GM21526 (cell line): ENCODE measurements at regions not wholly inside any gene's neighbourhood (a gene's known extent, or its start where the extent isn't known, plus 50 kb on each side); places are given as distances from the start of the nearest gene placed in this dataset.

Experiments used
- ATAC-seq: cut with Tn5 transposase; IDR thresholded peaks from one replicate; pipeline ENCODE4 v1.9.1; 2021; ENCODE audit warnings: moderate library complexity; ENCODE audit not compliant: unreplicated experiment, low FRiP score

- no peak for ATAC-seq
Measured at GRCh38 chr9:80964374-80964773, 725.0 kb downstream of the TLE1 start.

GRCh38 chr9:80957801-80958200 lies 731.5 kb downstream of the TLE1 start:
- no peak for ATAC-seq

GRCh38 chr9:80954521-80954920 lies 734.8 kb downstream of the TLE1 start:
- ATAC-seq, result no peak

- no peak for ATAC-seq
Measured at GRCh38 chr9:80952363-80952922, 736.9 kb downstream of the TLE1 start.

GRCh38 chr9:80951675-80952074 lies 737.7 kb downstream of the TLE1 start:
- no peak for ATAC-seq

GRCh38 chr9:80948876-80949275 lies 740.5 kb downstream of the TLE1 start:
- no peak for ATAC-seq

- ATAC-seq, result no peak
Measured at GRCh38 chr9:80948066-80948465, 741.3 kb downstream of the TLE1 start.

- no peak for ATAC-seq
Measured at GRCh38 chr9:80946496-80947170, 742.7 kb downstream of the TLE1 start.

GRCh38 chr9:80945436-80945835 lies 743.9 kb downstream of the TLE1 start:
- ATAC-seq, result no peak

GRCh38 chr9:80937645-80938044 lies 751.7 kb downstream of the TLE1 start:
- no peak for ATAC-seq

- ATAC-seq, result no peak
Measured at GRCh38 chr9:80934095-80934494, 755.3 kb downstream of the TLE1 start.

GRCh38 chr9:80932947-80933780 lies 756.2 kb downstream of the TLE1 start:
- no peak for ATAC-seq

GRCh38 chr9:80932181-80932580 lies 757.2 kb downstream of the TLE1 start:
- no peak for ATAC-seq

- no peak for ATAC-seq
Measured at GRCh38 chr9:80931163-80931562, 758.2 kb downstream of the TLE1 start.

- no peak for ATAC-seq
Measured at GRCh38 chr9:80928697-80929096, 760.6 kb downstream of the TLE1 start.

- ATAC-seq, result no peak
Measured at GRCh38 chr9:80926611-80927010, 762.7 kb downstream of the TLE1 start.

GRCh38 chr9:80922544-80922943 lies 766.8 kb downstream of the TLE1 start:
- ATAC-seq, result no peak

GRCh38 chr9:80906728-80907127 lies 782.6 kb downstream of the TLE1 start:
- ATAC-seq, result no peak

- no peak for ATAC-seq
Measured at GRCh38 chr9:80899208-80899607, 790.1 kb downstream of the TLE1 start.

- ATAC-seq, result no peak
Measured at GRCh38 chr9:80893190-80893589, 796.2 kb downstream of the TLE1 start.

GRCh38 chr9:80892703-80893102 lies 796.6 kb downstream of the TLE1 start:
- no peak for ATAC-seq

GRCh38 chr9:80890124-80890523 lies 799.2 kb downstream of the TLE1 start:
- no peak for ATAC-seq
